Astrocyte (in vitro differentiated cells and primary cell): ENCODE measurements at regions not wholly inside any gene's neighbourhood (a gene's known extent, or its start where the extent isn't known, plus 50 kb on each side); places are given as distances from the start of the nearest gene placed in this dataset.

Source experiments
- EZH2 ChIP-seq: IDR thresholded peaks from 2 replicates; pipeline ENCODE4 v1.6.1; 2012; ENCODE audit warnings: mild to moderate bottlenecking, low read length, inconsistent platforms; ENCODE audit not compliant: insufficient read depth
- TF ChIP-seq, protein P1 (sequence below): IDR thresholded peaks from 2 replicates; pipeline ENCODE4 v1.5.1; 2011; ENCODE audit warnings: low read depth, mild to moderate bottlenecking, inconsistent platforms, low read length, moderate library complexity; ENCODE audit not compliant: insufficient read depth

DNA sequence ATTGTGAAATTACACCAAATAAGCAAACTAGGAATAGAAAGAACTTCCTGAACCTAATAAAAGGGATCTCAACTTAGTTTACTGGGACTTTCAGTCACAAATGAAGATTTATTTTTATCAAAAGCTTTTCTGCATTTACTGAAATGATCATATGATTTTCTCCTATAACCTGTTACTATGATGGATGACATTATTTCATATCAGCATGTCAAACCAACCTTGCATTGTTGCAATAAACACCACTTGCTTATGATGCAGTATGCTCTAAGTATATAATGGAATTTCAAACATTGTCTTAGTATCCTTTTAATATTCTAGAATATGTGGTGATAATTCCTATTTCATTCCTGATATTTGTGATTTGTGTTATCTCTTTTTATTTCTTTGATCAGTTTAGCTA, 303.0 kb downstream of the CGGBP1 start:
- TF ChIP-seq, protein P1, sequence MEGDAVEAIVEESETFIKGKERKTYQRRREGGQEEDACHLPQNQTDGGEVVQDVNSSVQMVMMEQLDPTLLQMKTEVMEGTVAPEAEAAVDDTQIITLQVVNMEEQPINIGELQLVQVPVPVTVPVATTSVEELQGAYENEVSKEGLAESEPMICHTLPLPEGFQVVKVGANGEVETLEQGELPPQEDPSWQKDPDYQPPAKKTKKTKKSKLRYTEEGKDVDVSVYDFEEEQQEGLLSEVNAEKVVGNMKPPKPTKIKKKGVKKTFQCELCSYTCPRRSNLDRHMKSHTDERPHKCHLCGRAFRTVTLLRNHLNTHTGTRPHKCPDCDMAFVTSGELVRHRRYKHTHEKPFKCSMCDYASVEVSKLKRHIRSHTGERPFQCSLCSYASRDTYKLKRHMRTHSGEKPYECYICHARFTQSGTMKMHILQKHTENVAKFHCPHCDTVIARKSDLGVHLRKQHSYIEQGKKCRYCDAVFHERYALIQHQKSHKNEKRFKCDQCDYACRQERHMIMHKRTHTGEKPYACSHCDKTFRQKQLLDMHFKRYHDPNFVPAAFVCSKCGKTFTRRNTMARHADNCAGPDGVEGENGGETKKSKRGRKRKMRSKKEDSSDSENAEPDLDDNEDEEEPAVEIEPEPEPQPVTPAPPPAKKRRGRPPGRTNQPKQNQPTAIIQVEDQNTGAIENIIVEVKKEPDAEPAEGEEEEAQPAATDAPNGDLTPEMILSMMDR = no peak
- no peak for TF ChIP-seq EZH2
